H1 (cell line): ENCODE measurements at regions not wholly inside any gene's neighbourhood (a gene's known extent, or its start where the extent isn't known, plus 50 kb on each side); places are given as distances from the start of the nearest gene placed in this dataset.

Experiments
- BCL11A ChIP-seq, 2 experiments: IDR thresholded peaks; one replicate each; pipeline ENCODE4 v1.6.1; 2011; ENCODE audit warnings: low read depth in 2 of 2, low read length in 2 of 2, mild to moderate bottlenecking in 2 of 2
- BRCA1 ChIP-seq: IDR thresholded peaks from 2 replicates; pipeline ENCODE4 v1.6.1; 2012; ENCODE audit warnings: low read depth, low read length, improper control_type of control experiment
- CEBPB ChIP-seq: IDR thresholded peaks from 2 replicates; pipeline ENCODE4 v1.6.1; 2012; ENCODE audit warnings: low read depth, low read length
- CREB1 ChIP-seq: IDR thresholded peaks from 2 replicates; pipeline ENCODE4 v1.6.1; 2012; ENCODE audit warnings: inconsistent platforms
- EGR1 ChIP-seq: IDR thresholded peaks from 2 replicates; pipeline ENCODE4 v1.6.1; 2011; ENCODE audit warnings: low read depth, low read length, borderline replicate concordance
- KDM4A ChIP-seq: IDR thresholded peaks from one replicate; pipeline ENCODE4 v1.7.1; 2012; ENCODE audit warnings: low read depth, mild to moderate bottlenecking, moderate library complexity, low read length, inconsistent platforms; ENCODE audit not compliant: severe bottlenecking
- SIX5 ChIP-seq: IDR thresholded peaks from 2 replicates; pipeline ENCODE4 v1.6.1; 2011; ENCODE audit warnings: mild to moderate bottlenecking, low read depth, low read length
- SP1 ChIP-seq: IDR thresholded peaks from 2 replicates; pipeline ENCODE4 v1.6.1; 2011; ENCODE audit warnings: low read depth, low read length
- TF ChIP-seq, protein P1 (sequence below): IDR thresholded peaks from 2 replicates; pipeline ENCODE4 v1.6.1; 2012; ENCODE audit warnings: low read length, inconsistent platforms
- TF ChIP-seq, protein P2 (sequence below): IDR thresholded peaks from 2 replicates; pipeline ENCODE4 v1.6.1; 2011; ENCODE audit warnings: low read length, improper control_type of control experiment

DNA sequence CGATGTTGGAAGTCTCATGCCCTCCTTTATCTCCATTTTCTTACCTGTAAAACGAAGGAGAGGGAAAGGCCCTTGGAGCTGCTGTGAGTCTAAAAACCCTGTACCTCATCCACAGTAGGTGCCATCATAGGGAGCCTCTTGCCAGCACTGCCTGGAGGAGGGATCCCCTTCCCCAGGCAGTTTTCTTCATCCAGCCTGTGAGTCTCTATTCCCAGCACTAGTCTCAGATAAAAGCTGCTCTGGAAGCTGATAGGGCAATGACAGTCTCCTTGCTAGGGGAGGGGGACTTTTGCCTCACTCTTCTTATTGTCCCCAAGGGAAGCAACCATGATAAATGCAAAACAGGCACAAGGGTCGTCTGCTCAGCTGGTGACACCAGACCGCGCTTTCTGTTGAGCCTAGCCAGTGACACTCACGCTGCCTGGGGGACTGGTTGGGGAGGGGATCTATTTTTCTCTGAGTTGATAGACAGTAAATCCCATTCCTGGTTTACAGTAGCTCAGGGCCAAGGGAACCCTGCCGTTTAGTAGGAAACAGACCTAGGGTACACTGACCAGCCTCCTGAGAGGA, 139.5 kb upstream of the NABP1 start (continued):
- TF ChIP-seq CEBPB: no peak
- TF ChIP-seq, protein P1, sequence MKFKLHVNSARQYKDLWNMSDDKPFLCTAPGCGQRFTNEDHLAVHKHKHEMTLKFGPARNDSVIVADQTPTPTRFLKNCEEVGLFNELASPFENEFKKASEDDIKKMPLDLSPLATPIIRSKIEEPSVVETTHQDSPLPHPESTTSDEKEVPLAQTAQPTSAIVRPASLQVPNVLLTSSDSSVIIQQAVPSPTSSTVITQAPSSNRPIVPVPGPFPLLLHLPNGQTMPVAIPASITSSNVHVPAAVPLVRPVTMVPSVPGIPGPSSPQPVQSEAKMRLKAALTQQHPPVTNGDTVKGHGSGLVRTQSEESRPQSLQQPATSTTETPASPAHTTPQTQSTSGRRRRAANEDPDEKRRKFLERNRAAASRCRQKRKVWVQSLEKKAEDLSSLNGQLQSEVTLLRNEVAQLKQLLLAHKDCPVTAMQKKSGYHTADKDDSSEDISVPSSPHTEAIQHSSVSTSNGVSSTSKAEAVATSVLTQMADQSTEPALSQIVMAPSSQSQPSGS: no peak
- no peak for TF ChIP-seq BCL11A (IDR thresholded peaks at IDR 0.05; ENCODE audit: low read depth in 2 of 2, low read length in 2 of 2)
- TF ChIP-seq, protein P2, sequence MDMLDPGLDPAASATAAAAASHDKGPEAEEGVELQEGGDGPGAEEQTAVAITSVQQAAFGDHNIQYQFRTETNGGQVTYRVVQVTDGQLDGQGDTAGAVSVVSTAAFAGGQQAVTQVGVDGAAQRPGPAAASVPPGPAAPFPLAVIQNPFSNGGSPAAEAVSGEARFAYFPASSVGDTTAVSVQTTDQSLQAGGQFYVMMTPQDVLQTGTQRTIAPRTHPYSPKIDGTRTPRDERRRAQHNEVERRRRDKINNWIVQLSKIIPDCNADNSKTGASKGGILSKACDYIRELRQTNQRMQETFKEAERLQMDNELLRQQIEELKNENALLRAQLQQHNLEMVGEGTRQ: no peak
- TF ChIP-seq BRCA1: no peak
- no peak for TF ChIP-seq KDM4A
- no peak for TF ChIP-seq EGR1
- TF ChIP-seq SP1: no peak
- TF ChIP-seq CREB1: no peak
- TF ChIP-seq SIX5: no peak
